Activated CD8-positive, alpha-beta memory T cell treated with anti-CD3 and anti-CD28 coated beads for 48 hours (primary cell): ENCODE measurements at regions not wholly inside any gene's neighbourhood (a gene's known extent, or its start where the extent isn't known, plus 50 kb on each side); places are given as distances from the start of the nearest gene placed in this dataset.

Experiments
- DNase-seq, 3 experiments: peaks; one replicate each; pipeline ENCODE4 v3.0.0-alpha.2; 2020; ENCODE audit warnings: low read depth in 2 of 3, low spot score in 2 of 3

DNA sequence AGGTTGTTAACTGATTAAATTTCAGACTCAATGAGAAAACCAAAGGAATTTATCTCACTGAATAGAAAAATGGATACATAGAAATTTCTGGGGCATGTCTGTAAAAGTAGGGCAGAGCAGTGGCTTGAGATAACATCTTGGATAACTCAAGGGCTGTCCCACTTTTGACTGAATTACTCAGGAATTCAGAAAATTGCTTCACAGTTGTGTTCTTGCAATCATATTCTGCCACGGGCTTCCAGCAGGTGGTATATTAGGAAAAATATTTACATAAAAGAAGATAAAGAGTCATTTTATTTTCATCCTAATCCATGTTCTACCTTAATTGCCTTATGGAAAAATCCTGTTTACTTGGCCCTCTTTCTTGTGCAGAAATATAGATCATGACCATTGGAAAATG is 156.4 kb upstream of the AKIRIN2 start:
- DNase-seq, result no peak

DNA sequence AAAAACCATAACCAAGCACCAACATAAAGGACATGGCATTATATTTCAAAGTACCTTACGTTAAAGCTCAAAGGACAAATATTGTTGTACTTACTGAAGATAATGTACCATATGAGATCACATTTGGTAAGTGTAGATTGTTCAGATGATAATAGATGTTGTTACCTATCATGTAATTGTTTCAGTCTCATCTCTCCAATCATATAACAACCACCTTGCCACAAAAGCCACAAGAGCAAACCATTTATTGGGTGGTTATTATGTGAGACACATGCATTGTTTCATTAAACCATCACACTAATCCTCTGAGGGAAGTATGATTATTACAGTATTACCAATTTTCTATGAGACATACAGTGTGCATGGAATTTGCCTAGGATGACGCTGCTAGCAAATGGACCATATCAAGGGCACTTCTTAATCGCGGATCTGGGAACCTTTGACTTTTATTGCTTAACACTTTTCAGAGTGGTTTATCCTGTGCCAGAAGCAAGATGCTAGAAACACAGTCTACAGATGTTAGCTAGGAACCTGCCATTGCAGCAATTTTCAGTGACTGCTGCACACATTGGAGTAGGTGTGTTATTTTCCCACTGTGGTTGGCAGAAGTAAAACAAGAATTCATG is 149.8 kb upstream of the AKIRIN2 start:
- DNase-seq, result no peak

DNA sequence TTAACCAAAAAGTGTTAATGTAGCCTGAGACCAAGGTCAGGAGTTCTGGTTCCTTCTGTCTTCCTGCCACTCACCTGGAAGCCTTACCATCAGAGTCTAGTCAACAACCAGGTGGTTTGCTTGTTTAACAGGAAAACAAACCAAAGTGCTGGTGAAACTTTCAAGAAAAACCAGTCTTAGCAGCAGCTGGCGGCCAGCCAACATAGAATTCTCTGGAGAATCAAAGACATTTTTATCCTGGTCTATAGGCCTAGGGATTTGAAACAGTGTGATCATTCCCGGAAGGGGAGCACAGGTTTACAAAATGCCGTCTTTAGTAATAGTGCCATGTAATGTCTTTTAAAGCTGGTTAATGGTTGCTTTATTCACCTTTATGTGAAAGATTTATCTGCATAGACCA is 146.6 kb upstream of the AKIRIN2 start:
- no peak for DNase-seq

DNA sequence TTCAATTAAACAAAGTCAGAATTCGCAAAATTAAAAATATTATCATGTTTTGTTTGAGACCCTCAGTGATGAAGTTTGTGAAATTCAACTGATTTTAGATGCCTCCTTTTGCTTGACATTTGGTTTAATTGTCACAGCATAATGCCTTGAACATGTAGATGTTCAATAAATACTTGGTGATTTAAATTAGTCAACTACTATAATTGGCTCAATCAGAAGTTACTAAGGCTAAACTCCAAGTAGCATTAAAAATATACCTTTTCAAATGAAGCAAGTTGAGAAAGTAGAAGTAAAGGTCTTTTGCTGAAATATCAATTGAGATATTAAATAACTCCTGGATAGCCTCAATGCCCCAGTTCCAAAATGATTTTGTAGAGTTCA is 145.8 kb upstream of the AKIRIN2 start:
- DNase-seq, result no peak

DNA sequence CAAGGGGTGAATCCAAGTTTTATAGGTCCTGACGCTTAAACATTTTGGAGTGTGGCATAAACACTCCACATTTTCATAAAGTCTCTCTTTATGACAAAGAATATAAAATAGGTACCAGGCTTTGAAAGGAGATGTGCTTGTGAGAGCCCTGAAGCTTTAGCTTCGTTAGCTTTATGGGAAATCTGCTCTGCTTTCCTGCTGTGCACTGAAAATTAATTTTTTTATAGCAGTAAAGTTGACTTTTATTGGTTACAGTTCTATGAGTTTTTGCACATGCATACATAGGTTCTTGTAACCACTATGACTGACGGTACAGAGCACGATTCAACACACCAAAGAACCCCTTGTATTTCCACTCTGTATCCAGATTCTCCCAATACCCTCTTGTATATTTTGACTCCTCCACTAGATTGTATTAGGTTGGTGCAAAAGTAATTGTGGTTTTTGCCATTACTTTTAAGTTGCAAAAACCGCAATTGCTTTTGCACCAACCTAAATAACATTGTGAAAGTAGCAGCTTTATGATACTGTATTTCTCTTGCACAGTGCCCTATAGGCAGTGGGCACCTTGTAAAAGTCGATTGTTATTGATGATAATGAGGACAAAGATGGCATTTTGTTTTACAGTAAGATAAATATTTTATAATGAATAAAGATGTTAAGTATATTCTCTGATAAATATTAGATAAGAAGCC is 145.2 kb upstream of the AKIRIN2 start:
- DNase-seq, result no peak

DNA sequence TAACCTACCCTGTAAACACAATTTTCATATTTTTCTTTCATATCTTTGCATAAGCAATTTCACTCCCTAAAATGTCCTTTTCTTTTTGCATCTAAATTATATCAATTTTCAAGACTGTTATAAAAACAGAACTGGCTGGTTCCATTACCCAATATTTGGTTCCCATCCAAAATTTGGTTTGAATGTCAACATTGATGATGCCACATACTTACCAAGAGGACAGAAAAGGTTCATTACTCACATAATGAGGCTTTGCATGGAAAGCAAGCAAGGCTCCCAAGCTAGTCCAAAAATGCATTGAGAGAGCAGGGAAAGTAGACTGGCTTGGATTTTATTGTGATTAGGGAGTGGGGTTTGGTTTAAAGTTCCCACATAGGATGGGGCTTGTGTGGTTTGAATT is 144.4 kb upstream of the AKIRIN2 start:
- DNase-seq, result no peak

DNA sequence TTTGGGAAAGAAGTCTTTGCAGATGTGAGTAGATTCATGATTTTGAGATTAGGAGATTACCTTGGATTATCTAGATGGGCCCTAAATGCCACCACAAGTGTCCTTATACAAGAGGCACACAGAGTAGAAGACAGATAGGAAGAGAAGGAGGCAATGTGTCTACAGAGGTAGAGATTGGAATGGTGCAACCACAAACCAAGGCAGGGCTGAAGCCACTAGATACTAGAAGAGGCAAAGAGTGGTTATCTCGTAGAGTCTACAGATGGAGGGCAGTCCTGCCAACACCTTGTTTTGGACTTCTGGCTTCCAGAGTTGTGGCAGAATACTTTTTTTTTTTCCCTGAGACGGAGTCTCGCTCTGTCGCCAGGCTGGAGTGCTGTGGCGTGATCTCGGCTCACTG is 138.3 kb upstream of the AKIRIN2 start:
- DNase-seq, result no peak

DNA sequence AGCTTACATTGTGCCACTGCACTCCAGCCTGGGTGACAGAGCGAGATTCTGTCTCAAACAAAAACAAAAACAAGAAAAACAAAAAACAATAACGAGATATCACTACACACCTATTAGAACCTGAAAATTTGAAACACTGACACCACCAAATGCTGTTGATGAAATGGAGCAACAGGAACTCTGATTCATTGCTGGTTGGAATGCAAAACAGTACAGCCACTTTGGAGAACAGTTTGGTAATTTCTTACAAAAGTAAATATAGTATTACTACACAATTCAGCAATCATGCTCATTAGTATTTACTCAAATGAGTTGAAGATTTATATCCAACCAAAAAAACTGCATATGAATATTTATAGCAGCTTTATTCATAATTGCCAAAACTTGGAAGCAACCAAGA is 135.8 kb upstream of the AKIRIN2 start:
- no peak for DNase-seq

DNA sequence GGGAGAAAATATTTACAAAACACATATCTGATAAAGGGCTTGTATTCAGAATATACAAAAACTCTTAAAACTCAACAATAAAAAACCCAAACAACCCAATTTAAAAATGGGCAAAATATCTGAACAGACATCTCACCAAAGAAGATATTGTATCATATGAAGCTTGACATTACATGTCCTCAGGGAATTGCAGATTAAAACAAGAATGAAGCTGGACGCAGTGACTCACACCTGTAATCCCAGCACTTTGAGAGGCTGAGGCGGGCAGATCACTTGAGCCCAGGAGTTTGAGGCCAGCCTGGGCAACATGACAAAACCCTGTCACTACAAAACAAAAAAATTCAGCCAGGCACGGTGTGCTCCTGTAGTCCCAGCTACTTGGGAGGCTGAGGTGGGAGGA is 135.4 kb upstream of the AKIRIN2 start:
- no peak for DNase-seq

DNA sequence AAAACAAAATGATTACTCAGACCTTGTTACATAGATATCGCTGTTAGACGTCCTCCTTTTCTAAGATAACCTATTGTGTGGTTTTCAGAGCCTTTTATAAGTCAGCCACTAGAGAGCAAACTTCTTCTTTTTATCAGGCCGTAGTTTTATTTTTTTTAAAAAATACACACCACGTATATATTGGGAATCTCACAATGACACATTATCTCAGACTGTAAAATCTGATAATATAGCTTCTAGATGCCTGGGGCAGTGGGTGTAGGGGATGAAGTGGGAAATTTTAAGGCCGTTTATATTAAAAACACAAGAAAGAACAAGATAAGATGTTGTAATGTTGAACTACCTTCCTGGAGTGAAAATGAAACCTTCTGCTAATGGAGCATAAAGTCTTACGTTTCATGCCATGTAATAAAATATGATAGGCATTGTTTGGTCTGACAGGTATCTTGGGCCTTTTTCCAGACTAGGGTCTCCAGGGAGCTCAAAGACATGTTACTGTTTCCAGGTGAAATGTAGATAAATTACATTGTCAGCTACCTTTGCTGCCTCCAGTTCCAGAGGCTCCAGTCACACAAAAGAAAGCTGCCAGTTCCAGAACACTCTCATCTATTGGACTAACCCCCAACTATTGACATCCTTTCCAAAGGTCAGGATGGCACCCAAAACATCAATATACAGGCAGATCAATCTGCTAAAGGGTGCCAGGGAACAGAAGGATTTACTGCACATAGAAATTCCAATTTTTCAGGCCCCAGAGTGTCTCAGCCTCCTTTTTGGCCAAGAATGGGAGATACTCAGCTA is 130.2 kb upstream of the AKIRIN2 start:
- DNase-seq, result no peak

DNA sequence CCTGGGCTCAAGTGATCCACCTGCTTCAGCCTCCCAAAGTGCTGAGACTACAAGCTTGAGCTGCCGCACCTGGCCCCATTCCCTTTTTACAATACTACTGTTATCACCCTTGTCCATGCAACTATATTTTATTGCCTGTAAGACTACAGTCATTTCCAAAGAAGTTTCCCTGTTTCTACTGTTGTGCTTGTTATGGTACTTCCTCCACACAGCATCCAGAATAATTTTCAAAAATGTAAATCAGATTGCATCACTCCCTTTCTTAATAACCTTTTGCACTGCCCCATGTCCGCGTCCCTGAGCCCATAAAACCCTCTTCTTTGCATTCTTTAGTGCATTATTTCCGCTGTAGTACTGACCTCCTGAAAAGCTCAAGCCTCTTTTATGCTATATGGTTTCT is 128.9 kb upstream of the AKIRIN2 start:
- DNase-seq, result no peak

DNA sequence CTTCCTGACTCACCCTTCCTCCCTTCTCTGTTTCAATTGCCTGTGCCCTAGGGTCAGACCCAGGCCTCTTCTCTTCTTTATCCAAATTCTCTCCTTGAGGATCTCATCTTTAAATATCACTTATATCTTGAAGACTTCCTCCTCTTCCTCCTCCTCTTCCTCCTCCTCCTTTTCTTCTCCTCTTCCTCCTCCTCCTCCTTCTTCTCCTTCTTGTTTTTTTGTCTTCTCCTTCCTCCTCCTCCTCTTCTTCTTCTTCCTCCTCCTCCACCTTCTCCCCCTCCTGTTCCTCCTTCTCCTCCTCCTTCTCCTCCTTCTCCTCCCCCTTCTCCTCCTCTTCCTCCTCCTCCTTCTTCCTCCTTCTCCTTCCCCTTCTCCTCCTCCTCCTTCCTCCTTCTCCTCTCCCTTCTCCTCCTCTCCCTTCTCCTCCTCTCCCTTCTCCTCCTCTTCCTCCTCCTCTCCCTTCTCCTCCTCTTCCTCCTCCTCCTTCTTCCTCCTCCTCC is 127.6 kb upstream of the AKIRIN2 start:
- DNase-seq, result no peak

DNA sequence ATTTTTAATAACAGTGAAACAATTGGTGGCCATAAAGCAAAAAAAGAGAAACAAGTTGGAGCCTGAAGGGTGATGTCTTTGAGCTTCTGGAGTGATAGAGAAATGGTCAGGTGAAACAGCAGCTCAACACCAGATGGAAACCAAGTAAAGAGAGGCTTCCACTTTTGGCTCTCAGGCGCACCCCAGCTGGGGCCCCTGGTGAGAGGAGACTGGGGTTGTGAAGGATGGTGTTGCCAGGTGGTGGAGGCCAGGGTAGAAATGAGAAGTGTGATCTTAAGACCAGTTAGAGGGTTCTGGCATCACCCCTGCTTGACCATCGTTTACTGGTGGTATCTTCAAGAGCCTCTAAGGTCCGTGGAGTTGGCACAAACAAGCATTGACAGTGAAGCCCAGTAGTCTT is 126.0 kb upstream of the AKIRIN2 start:
- DNase-seq, result no peak

DNA sequence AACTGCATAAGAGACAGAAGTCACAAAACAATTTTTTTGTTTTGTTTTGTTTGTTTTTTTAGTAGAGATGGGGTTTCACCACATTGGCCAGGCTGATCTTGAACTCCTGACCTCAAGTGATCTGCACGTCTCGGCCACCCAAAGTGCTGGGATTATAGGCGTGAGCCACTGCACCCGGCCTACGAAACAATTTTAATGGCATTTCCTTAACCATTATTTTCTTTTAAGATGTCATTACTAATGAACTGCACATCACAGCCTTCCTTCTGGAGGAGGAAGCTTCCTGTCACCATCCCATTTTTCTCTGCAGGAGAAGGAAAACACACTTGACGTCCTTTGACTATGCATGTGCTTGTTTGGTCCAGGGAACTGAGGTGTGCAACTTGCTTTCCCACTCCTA is 125.3 kb upstream of the AKIRIN2 start:
- no peak for DNase-seq

DNA sequence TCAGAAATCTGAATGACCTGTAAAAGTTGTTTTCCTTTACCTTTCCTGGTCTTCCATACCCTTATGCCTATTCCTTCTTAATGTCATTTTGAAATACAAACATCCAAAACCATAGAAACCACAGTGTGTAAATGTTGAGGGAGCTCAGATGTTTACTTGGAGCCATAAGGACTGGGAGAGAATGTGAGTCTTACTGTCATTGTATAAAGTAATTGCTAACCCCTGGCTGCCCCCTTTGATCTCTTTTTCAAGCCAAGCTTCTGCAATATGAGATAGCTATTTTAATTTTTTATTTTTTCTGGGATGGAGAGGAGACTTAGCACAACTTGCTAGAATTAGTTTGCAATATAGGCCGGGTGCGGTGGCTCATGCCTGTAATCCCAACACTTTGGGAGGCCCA is 124.4 kb upstream of the AKIRIN2 start:
- no peak for DNase-seq

DNA sequence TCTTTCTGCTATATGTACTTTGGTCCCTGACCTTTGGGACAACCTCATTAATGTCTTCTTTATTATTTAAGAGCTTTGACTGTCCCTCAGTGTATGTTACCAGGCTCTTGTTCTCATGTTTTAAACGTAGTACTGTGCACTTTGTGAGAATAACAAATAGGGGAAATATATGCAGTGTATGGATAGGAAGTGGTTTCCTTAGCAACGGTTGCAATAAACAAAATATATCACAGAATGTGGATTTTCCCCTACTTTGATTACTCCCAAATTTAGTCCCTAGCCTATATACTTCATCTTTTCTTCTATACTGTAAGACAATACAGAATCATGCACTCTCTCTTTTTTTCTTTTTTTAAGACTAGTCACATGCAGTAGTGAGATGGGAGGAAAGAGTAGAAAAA is 123.8 kb upstream of the AKIRIN2 start:
- no peak for DNase-seq

DNA sequence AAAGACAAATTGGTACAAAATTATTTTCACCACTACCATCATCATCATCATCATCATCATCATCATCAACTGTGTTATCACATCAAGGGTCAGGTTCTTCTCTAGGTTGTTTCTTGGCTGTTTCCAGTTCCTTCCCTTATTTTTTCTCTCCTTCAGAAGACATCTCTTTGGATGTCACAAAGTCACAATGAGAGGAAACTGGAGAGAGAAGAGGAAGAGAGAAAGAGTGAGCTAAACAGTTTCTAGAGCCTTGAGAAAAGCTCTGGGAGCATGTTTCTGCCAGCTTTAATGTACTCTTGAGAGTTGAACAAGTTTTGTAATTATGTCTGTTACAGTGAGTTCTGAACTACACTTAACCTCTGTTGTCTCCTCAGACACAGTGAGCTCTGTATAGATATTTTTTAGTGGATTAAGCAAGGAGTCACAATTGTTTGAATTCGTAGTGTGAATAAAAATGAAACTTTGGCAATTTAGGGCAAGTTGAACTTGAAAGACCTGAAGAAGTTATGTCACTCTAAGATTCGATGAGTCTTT is 123.0 kb upstream of the AKIRIN2 start:
- DNase-seq, result no peak

DNA sequence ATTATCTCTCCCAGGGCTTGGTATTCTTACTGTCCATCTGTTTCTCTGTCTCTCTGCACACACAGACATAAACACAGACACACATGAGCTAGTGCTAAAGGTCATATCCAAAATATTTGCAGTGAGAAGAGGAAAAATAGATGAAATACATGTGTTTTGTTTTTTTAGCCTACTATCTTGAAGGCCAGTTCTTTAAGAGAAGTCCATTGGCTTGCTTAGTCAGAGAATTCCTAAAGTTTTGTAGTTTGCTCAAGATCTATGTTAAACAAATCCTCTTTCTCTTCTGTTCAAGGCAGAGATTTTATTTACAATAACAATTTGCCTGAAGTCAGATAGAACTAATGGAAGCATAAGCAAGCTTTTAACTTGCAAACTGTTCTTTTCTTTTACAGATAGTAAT is 120.0 kb upstream of the AKIRIN2 start:
- DNase-seq, result no peak

DNA sequence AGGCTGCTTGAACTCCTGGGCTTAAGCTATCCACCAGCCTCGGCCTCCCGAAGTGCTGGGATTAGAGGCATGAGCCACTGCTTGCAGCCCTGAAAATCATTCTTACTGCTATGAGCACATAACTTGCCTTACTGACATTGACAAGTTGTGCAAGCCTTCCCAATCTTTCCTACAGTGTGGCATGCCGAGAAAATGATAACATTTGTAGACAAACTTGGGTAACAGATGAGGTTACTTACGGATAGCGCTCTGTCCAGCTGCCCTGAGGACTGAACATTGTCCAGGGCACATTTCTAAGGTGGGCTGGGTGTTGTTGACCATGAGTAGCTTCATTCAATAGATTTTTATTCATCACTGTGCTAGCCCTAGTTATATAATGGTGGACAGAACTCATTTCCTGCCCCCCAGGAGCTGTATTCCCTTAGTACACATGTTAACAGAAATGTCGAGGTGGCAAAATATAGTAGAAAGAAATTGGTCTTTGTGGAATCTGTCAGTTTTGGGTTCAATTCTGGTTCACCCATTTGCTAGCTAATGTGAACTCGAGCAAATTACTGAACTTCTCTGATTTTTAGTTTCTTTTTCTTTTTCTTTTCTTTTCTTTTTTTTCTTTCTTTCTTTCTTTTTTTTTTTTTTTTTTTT is 118.4 kb upstream of the AKIRIN2 start:
- DNase-seq, result no peak

DNA sequence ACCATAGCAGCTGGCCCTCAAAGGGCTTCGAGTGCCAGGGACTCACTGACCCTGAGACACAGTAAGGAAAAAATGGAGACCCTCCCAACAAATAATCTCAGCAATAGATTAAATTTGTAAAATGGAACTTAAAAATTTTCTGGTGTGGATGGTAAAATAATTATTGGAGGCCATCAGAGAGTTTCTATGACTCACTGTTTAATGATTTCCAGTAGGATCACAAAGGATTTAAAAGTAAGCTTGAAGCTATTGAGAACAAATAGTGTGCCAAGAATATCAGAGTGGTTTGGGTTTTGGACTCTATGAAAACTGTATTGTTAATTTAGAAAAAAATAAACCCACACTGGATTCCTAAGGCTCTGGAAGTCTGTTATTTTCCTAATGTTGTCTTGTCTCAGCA is 115.2 kb upstream of the AKIRIN2 start:
- DNase-seq, result no peak

DNA sequence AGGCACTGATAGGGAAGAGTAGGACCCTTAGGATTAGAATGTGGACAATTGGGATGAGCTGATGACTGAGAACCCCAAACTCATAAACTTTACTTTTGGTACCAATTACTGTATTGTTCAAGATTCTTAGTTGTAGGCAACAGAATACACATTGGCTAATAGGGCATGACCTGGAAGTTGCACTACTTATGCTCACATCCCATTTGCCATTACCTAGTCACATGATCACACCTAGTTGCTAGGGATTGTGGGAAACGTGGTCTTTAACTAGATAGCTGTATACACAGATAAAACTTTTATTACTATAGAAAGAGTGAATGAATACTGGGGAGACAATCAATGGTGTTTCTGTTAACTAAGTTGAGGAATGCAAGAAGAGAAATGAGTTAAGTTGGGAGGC is 113.4 kb upstream of the AKIRIN2 start:
- DNase-seq, result no peak
